Adrenal gland (tissue), 5 donors: ENCODE measurements at regions not wholly inside any gene's neighbourhood (a gene's known extent, or its start where the extent isn't known, plus 50 kb on each side); places are given as distances from the start of the nearest gene placed in this dataset.

Experiments used
- CTCF ChIP-seq, 6 experiments: fragments of 450-650 bp in 4 of 6; fragments of 200-600 bp in 2 of 6; sonication (generic) in 1 of 6; IDR thresholded peaks; 1 replicate in 5 of 6; 2 replicates in 1 of 6; pipeline versions ENCODE4 v1.5.1 to v1.8.0; 2016 to 2021; ENCODE audit warnings: antibody characterized with exemption in 6 of 6, mild to moderate bottlenecking in 2 of 6, moderate library complexity in 1 of 6
- POLR2A ChIP-seq, 2 donors: fragments of 450-650 bp; IDR thresholded peaks; one replicate each; pipeline ENCODE4 v1.6.1; 2017; ENCODE audit warnings: antibody characterized with exemption in 2 of 2, mild to moderate bottlenecking in 2 of 2, moderate library complexity in 1 of 2
- donor health status: DM: no; HTN: no; CAD: no.

- TF ChIP-seq POLR2A (IDR thresholded peaks at IDR 0.05) = no peak
- no peak for TF ChIP-seq CTCF (IDR thresholded peaks at IDR 0.05)
Observed at GRCh38 chr2:236909193-236909504, 176.5 kb upstream of the COPS8 start.
